Suprapubic skin (tissue), 3 donors: ENCODE measurements at regions not wholly inside any gene's neighbourhood (a gene's known extent, or its start where the extent isn't known, plus 50 kb on each side); places are given as distances from the start of the nearest gene placed in this dataset.

Experiments
- CTCF ChIP-seq, 2 donors: fragments of 200-600 bp in 1 of 2; fragments of 450-650 bp in 1 of 2; sonication (generic) in 1 of 2; IDR thresholded peaks; one replicate each; pipeline ENCODE4 v1.5.1; 2016 to 2019; ENCODE audit warnings: antibody characterized with exemption in 2 of 2, mild to moderate bottlenecking in 1 of 2, moderate library complexity in 1 of 2
- POLR2A ChIP-seq, 2 donors: fragments of 450-650 bp; IDR thresholded peaks; one replicate each; pipeline ENCODE4 v1.6.1; 2017; ENCODE audit warnings: antibody characterized with exemption in 2 of 2, mild to moderate bottlenecking in 2 of 2, moderate library complexity in 2 of 2

GRCh38 chr11:28459912-28460311 lies 351.7 kb downstream of the METTL15 start:
- no peak for TF ChIP-seq CTCF (IDR thresholded peaks at IDR 0.05)
- TF ChIP-seq POLR2A (IDR thresholded peaks at IDR 0.05) = no peak
